HG02588 (cell line): ENCODE measurements at regions not wholly inside any gene's neighbourhood (a gene's known extent, or its start where the extent isn't known, plus 50 kb on each side); places are given as distances from the start of the nearest gene placed in this dataset.
"Not testable (repeated sequence)": the region's sequence is repeated elsewhere in the genome, so short reads cannot be mapped to it uniquely, and the experiment has no call there.

Experiments used
- ATAC-seq: cut with Tn5 transposase; IDR thresholded peaks from one replicate; pipeline ENCODE4 v1.9.1; 2021; ENCODE audit warnings: mild to moderate bottlenecking, moderate library complexity; ENCODE audit not compliant: unreplicated experiment

DNA sequence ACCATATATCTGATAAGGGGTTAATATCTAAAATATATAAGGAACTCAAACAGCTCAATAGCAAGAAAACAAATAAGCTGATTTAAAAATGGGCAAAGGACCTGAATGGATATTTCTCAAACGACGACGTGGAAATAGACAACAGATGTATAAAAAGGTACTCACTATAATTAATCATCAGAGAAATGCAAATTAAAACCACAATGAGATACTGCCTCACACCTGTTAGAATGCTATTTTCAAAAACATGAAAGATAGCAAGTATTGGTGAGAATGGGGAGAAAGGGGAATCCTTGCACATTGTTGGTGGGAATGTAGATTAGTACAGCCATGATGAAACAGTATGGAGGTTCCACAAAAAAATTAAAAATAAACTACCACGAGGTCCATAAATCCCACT is 163.2 kb downstream of the DKK1 start:
- ATAC-seq: no peak

DNA sequence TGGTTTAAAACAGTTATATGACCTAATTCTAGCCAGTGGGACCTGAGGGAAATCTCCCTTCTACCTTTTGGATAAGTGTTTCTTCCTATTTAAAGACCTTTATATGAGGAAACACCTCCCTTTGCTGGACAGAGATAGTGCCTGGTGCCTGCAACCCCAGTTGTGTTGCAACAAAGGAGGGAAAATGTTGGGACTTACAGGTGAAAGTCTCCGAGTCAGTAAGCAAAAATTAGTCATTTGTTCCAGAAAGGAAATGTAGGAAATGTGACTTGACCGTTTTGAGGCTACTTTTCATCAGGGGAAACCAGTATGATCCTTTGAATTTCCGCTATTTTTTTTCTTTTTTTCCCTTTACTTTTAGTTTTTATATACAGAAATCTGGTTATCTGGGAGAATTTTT is 165.5 kb downstream of the DKK1 start:
- no peak for ATAC-seq

DNA sequence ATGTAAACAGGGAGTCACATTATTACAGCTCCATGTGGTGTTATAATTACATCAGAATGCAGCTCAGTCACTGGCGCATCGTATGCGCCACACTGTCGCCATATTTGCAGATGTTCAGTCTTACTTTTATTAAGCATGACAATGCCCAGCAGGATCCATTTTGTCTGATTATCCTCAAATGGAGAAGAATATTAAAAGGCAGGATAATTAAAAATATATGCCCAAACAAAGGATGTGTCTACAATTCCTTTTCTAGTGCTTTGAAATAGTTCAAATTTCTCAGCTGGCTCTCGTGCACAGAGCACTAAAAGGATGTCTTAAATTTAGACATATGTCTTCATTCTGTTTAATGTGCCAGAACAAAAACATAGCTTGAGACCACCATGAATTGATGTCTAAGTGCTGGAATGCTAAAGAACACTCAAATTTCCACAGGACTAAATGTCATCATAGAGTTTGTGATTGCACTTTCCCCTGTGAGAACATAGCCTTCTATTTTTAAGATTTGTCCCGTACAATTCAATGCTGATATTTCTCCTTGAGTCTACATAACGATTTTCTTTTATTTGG is 168.0 kb downstream of the DKK1 start:
- no peak for ATAC-seq

DNA sequence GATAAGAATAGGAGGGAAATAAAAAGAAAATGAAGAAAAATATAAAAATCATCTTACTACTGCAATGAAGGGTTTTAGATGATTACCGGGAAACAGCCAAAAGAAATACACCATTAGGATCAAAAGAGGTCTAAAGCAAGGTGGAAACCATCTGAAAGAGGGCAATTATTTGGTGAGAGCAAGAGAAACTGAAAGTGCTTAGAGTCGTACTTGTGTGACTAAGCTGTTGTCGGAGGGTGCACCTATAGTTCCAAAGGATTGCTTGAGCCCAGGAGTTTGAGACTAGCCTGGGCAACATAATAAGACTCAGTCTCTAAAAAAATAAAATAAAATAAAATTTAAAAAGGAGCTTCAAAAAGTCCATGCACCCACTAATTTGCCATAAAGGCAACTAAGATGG is 169.5 kb downstream of the DKK1 start:
- ATAC-seq: peak; percentile 81

DNA sequence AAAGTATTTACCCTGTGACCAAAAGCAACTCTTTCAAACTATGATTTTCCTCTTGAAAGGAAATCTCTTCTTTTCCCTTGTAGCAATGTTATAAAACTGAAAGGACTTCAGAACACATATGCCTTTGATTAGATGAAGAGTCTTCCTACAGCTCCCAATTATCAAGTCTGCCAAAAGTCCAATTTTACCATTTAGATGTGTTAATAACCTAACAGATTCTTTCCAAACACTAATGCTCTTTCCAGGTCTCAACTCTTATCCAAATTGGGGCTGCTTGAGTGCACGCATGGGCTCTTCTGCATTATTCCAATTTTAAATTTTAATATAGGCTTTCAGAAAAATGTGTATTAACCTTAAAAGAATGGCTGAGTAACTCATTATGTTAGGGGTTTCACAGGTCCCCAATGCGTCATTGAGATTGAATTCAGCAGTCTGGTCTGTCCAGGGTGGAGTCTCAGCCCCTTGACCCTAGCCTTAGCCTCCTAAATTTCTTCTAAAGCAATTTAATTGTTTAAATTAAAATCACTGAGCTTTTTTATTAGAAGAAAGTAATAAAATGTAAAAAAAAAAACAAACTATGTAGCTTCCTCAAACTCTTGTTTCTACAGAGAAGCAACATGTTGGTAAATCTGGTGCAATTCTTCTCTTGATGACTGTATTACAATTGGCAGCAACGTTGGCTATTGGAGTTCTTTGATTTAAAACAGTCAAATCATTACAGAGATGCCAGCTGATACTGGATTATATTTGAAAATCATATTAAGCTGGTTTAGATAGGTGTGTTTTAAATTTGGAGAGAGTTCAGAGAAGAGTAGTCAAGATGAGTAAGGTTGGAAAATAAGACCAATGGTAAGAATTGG is 170.4 kb downstream of the DKK1 start:
- ATAC-seq: no peak

DNA sequence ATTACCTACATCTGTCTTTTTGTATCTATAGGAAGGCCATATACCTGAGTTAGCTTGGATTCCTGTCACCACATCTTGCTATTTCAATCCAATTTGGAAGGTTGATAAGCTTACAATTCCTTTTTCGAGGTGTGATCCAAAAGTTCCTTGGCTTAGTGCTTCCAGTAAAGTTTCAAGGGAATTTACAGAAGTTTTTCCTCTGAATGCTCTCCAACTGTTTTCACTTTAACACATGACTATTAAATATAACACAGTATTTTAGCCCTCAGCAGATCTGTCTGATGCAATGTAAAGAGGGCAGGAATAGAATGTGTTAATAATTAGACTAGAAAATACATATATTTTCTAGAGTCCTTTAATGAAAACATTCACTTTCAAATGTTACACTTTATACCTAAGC is 171.4 kb downstream of the DKK1 start:
- ATAC-seq: no peak

DNA sequence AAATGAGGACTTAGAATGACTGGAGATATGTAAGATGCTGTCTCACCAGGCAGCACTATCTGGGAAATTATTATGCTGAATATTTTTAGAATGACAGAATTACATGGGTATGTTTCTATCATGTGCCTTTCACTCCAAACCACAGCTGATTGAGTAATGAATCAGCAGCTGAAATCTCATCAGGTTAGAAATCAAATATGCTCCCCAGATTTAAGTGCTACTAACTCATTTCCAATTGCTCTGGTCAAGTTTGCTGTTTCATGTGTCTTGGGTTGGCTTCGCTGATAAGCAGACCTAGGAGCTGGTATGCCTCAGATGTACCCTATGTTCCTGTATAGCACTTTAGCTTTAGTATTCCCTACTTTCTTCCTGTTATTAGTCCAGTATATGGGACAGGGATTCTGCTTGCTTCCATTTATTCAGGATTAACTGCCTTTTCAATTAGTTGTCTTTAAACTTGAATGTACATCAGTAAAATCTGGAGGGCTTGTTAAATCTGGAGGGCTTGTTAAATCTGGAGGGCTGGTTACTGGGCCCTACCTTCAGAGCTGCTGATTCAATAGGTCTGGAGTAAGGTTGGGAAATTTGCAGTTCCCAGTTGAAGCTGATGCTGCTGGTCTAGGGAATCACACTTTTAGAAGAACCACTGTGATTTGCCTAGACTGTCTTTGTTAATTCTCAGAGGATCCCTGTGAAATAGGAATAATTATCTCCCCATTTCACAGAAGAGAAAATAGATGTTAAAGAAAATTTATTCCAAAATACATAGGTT is 172.9 kb downstream of the DKK1 start:
- ATAC-seq: no peak

DNA sequence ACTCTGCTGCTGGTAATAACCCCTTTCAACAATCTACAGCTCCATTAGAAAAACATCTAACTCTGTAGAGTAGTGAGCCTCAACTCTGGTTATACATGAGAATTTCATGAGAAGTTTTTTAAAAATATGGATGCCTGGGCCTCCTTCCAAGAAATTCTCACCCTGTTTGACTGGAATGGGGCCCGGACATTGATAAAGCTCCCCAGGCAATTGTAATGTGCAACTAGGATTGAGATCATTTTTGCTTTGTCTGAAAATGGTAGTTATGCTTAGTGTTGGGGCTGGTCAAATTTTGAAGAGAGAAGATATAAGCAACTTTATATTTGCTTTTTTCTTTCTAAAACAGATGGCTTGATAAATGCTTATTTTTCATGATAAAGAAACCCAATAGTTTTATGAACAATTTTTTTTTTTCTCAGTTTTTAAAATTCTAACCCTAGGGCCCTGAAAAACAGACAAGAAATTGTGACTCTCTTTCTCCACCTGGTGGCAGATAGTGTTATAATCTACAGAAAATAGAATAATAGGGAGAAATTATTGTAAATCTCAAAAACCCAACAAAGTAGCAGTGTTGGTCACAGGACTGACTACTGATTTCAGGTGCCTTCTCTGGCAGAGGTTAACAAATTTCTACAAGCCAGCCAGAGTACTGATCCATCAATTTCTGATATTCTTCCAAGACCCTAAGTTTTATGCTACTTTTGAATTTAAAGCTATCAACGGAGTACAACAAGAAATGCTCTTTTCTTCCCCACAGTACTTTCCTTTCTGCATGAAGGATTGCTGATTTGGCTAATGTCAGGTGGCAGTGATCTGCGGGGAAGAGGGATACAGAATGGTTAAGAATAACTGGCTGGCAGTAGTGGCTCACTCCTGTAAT is 174.8 kb downstream of the DKK1 start:
- ATAC-seq: no peak

DNA sequence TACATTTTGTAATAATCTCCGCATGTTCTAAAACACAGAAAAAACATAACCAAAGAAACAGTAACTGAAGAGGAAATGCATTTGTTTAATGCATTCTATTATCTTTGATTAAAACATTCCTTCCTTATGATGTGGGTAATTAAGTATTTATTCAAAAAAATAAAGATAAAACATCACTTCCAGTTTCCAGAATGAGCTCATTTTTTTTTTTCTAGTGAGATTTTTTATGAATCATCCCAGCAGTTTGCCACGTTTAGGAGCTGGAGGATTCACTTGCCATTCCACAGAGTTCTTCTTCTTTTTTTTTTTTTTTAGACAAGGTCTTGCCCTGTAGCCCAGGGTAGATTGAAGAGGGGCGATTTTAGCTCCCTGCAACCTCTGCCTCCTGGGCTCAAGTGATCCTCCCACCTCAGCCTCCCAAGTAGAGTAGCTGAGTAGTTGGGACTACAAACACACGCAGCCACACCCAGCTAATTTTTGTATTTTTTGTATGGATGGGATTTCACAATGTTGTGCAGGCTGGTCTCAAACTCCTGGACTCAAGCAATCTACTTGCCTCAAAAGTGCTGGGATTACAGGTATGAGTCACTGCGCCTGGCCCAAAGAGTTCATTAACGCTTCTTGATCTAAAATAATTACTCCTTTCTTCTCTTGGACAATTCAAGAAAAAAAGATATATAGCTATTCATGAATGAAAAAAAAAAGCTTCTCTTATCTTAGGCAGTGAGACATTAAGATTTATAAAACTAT is 177.3 kb downstream of the DKK1 start:
- ATAC-seq: no peak

DNA sequence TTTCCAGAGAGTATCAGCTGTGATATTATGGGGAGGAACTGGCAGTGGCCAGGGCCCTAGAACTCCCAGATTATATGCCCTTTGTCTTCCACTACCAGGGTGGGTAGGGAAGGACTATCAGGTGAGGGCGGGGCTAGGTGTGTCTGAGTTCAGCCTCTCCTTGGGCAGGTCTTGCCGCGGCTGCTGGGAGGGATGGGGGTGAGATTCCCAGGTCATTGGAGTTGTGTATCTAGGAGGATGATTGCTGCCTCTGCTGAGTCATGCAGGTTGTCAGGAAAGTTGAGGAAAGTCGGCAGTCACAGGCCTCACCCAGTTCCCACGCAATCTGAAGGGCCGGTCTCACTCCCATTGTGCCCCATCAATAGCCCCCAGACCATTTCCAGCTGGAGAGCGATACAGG is 185.2 kb downstream of the DKK1 start:
- no peak for ATAC-seq

DNA sequence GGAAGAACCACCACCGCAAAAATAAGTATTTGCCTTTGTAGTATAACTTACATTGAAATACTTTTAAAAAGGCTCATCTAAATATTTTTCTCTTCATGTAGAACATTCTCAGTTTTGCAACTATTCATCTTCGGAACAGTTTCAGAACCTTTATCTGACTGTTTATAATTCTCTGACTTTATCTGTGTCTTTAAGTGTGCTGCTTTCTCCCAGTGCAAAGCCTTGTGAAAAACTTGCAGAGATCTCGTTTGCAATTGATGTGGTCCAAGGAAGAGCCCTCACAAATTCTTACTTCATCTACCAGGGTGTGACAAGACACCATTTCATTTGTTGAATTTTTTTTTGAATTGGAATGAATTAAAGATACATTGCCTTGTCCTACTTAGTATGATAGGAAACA is 186.4 kb downstream of the DKK1 start:
- no peak for ATAC-seq

DNA sequence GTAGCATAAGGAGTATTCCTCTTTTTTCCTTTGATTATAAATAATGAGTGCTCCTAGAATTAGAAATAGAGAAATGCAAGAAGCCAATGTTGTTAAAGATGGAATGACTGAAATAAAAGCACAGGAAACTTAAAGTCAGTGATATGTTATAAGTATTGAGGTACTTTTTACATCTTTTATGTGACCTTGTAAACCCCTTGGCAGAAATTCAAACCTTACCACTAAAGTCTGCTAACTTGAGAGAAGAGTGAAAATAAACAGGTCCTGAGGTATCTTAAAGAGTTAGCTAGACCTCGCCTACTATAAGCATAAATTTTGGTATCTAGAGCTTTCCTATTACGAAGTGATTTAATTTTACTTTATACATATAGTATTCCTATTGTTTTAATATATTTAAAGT is 188.2 kb downstream of the DKK1 start:
- ATAC-seq: no peak

DNA sequence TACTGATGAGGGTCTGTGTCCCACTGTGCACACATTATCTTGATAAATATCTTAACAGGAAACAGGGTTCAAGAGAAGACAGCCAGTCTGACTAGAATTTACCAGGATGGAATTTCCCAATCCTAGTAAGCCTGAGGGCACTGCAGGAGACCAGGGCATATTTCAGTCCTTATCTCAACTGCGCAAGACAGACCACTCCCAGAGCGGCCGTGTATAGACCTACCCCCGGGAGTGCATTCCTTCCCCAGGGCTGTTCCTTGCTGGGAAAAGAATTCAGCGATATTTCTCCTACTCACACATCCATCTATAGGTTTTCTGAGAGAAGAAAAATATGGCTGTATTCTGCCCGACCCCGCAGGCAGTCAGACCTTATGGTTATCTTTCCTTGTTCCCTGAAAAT is 191.3 kb downstream of the DKK1 start:
- not testable (repeated sequence) for ATAC-seq

DNA sequence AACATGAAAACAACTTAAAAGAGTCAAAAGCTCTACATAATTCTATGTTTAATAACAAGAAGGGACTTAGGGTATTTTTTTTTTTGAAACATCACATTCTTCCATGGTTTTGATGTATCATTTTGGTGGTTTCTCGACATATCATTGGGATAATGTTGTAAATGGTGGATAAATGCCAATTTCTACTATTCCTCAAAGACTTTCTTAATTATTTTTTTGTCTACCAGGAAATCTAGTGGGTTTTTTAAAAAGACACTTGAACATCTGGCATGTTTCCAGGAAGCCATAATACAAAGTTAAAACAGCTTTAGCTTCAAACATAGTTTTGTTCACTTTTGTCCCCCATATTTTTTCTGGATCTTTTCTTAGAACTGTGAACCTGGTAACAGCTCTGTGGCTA is 200.4 kb downstream of the DKK1 start:
- ATAC-seq: no peak

DNA sequence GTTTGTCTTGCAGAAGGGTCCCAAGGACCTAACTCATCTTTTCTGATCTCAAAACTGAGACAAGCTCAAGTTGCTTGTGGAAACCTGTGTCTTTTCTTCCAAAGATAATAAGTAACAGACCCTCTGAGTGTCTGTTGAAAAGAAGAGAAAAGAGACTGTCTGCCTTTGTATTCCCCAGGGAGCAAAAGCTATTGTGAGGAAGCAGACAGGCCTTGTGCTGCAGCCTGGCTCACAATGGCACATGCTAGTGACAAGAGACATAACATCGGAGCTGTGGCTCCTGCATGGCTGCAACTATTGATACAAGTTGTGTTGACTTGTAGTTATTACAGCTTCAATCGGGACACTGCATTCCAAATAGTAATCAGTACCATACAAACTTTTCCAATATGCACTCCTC is 202.9 kb downstream of the DKK1 start:
- no peak for ATAC-seq

DNA sequence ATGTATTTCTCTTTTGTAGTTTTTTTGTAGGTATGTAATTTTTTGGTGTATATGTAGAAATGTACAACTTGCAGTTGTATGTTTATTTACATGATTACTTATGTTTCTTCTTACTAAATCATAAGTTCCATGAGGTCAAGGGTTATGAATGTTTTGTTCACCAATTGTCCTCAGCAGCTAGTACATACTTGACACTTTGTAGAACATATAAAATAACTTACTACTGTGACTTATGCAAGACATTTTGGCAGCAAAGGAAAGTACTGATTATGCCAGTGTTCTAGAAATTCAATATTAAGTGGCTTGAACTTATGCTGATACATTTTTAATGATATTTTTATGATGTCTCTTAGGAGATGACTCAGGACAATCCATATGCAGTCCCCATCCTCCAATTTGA is 209.6 kb downstream of the DKK1 start:
- no peak for ATAC-seq

DNA sequence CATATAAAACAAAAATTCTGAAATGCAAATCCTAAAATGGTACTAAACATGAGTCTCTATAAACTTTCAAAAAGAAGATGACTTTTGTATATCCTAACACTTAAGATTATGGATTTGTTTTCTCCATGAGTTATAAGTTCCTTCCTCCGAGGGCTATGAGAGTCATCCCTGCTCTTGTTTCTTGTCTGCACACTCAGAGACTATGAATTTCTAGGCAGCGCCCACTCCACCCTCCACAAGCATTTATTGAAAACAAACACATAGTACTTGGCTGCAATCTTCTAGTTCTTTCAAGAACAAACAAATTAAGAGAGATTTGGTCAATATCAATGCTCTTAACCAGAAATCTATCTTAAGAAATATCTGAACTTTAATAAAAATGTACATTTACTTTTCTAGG is 211.7 kb downstream of the DKK1 start:
- ATAC-seq: no peak

DNA sequence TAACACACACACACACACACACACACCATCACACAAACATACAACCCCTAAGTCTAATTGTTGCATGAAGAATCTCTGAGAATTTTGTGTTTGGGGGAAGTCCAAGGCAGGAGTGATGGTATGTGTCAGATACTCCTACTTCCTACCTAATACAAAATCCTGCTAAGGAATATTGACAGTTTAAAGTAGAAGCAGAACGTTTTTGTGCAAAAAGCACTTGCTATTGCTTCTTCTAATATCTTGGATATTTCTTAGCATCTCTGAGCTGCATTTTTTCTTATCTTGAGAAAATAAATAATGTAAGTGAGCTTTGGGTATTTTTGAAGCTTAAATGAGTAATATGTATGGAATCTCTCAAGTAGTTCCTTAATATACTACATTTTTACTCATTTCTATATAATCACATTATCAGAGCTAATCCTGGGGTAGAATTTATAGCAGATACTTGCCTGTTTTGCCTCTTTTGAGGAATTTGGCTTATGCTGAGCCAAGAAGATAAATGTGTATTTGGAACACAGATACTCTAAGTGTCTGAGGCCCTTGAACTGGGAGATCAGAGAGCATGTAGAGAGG is 212.3 kb downstream of the DKK1 start:
- no peak for ATAC-seq

DNA sequence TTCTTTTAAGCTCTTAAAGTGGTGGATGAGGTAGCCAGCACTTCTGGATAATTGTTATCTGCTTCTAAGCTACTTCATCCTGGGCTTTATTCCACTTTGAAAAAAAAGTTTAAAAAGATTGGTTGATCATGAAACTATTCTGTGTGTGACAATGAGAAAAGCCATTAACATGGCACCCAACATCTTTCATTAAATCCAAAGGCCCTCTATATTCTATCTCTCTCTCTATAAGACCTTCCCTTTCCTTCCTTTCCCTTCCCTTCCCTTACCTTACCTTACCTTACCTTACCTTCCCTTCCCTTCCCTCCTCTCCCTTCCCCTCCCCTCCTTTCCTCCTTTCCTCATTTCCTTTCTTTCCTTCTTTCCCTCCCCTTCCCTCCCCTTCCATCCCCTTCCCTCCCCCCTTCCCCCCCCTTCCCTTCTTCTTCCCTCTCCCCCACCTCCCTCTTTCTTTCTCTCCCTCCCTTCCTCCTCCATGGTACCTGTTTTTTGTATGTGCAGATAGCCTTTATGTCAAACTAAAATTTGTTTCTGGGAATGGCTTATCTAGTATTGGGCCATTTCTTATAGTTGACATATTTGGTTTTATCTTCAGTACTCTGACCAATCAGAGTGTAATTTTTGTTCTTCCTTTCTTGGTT is 218.7 kb downstream of the DKK1 start:
- no peak for ATAC-seq

DNA sequence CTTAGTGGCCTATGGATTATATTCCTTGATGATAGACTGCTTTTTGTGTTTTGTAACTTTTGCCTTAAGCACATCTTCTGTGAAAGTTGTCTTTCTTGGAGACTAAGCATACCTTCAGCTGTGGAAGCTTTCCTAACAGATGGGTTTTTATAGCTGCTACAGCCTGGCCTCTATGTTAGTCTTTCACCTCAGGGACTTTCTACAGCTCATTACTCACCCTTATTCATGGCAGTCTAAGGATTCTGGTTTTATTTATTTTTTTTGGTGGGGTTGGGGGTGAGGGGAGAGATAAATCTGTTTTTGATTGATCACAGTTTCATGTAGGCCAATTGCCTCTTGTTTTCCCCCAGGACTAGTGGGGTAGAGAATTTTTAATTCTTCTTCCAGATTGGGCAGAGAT is 219.9 kb downstream of the DKK1 start:
- no peak for ATAC-seq
